Fibroblast of the aortic adventitia (primary cell): ENCODE measurements at regions not wholly inside any gene's neighbourhood (a gene's known extent, or its start where the extent isn't known, plus 50 kb on each side); places are given as distances from the start of the nearest gene placed in this dataset.

Source experiments
- DNase-seq: peaks from one replicate; pipeline ENCODE4 v3.0.0-alpha.2; 2010; ENCODE audit warnings: low read depth
- H3K4me3 ChIP-seq: 2 replicates; pipeline ENCODE4 v1.5.1; 2011; ENCODE audit warnings: low read depth, mild to moderate bottlenecking, control low read depth, low read length, moderate library complexity
- TF ChIP-seq, protein P1 (sequence below): IDR thresholded peaks from 2 replicates; pipeline ENCODE4 v1.5.1; 2011; ENCODE audit warnings: mild to moderate bottlenecking, low read length, control low read depth, inconsistent platforms; ENCODE audit not compliant: insufficient read depth

DNA sequence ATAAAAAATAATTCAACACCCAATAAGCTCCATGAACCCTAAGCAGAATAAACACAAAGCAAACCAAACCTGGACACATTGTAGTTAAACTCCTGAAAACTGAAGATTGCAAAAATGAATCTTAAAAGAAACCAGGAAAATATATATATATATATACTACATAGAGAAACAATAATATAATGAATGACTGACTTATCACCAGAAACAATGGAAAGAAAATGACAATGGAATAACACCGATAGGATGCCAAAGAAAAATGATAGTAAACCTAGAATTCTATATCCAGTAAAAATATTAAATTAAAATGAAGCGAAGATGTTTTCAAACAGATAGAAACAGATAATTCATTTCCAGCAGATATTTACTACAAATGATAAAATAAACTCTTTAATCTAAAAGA lies 346.9 kb downstream of the IRS1 start:
- no peak overlapping the region for H3K4me3 ChIP-seq
- TF ChIP-seq, protein P1, sequence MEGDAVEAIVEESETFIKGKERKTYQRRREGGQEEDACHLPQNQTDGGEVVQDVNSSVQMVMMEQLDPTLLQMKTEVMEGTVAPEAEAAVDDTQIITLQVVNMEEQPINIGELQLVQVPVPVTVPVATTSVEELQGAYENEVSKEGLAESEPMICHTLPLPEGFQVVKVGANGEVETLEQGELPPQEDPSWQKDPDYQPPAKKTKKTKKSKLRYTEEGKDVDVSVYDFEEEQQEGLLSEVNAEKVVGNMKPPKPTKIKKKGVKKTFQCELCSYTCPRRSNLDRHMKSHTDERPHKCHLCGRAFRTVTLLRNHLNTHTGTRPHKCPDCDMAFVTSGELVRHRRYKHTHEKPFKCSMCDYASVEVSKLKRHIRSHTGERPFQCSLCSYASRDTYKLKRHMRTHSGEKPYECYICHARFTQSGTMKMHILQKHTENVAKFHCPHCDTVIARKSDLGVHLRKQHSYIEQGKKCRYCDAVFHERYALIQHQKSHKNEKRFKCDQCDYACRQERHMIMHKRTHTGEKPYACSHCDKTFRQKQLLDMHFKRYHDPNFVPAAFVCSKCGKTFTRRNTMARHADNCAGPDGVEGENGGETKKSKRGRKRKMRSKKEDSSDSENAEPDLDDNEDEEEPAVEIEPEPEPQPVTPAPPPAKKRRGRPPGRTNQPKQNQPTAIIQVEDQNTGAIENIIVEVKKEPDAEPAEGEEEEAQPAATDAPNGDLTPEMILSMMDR: no peak
- no peak for DNase-seq

DNA sequence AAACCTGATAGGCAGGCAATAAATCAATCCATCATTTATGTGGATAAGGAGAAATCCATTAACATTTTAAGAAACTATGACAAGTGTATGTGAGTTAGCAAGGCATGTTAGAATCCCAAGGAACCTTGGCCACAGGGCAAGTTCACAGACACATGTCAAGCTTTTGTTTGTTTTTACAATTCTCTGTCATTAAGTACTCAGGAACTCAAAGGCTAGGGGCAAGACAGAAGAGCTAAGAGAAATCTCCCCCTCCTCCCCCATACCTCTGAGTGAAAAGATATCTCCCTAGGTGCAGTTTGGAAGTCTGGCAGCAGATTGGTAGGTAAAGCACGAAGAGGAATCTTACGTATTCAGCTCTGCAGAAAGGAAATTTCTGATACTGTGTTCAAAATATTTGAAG lies 348.1 kb downstream of the IRS1 start:
- no peak for DNase-seq
- H3K4me3 ChIP-seq: no peak overlapping the region
- TF ChIP-seq, protein P1: no peak

DNA sequence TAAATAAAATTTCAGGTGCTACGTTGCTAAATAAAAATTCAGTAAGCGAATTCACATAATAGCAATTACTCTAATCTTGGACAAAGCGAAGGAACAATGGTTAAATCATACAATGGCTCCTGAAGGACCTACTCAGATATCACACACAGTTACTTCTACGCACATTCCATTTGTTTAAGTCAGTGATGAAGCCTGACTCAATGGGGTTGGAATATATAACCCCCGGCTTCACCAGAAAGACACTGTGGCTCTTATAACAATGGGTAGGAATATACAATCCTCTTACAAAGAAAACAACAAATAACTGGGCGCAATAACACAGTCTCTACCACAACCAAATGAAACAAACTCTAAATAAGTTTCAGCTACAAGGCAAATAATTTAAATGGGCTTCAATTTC lies 349.5 kb downstream of the IRS1 start:
- no peak overlapping the region for H3K4me3 ChIP-seq
- TF ChIP-seq, protein P1: no peak
- DNase-seq: peak; percentile 59

DNA sequence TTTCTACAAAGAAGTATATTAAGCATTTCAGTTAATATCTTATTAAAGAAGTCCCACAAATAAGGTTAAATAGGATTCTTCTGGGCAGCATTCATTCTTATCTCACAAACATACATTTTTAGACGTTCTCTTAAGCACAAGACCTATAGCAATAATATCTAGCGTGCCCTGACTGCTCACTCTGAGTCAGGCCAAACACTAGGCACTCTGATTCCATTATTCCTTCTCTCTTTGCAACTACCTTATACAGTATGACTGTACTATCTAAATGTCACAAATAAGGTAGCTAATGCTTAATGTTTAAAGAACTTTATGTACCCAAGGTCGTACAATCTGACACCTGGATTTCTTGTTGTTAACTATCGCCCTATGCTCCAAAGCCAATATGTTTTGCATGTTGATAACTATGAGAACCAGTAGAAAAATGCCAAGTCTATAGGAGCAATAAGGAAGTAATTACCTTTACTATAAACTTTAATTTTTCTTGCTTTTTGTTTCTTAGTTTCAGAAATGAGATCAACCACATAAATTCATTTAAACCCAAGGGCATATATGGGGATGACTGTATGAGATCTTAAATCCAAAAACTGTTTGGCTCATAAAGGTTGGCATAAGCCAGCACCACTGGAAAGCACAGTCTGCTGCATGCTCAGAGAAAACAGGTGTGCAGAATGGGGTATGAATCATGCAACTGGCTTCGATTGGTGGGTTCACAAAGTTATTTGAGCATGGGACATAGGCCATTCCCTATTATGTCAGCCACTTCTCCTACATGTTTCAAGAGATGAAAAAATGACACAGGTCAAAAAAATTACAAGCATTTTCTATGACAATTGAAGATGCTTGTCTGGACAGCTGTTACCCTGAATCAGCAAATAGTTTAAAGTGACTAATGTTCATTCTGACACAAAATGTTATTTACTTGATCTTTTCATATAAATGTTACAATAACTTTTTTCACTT lies 352.0 kb downstream of the IRS1 start:
- TF ChIP-seq, protein P1: no peak
- DNase-seq: peak; percentile 43
- H3K4me3 ChIP-seq: no peak overlapping the region

DNA sequence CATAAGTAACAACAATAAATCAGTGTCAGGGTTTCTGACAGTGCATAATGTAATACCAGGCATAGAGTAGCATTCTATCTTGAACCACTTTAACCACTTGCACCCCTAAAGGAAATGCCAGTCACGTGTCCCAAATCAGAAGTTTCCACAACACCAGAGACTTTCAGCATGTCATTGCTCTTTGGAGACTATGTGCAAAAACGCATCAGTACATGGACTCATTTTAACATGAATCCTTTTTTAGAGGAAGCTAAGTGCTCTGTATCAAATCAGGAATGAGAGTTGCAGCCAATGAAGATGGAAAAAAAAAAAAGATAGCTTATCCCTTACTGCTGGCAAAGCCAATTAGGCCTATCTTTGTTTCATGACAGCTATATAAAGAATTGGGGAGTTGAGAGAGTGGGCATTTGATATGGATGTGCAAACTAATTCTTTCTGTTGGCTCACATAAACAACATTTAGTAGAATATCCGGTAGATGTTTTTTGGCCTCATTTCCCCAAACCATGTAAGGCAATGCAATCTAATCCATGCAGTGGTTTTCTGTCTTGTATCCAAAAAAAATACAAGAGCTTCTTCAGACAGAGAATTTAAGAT lies 353.1 kb downstream of the IRS1 start:
- TF ChIP-seq, protein P1: no peak
- H3K4me3 ChIP-seq: no peak overlapping the region
- DNase-seq: peak; percentile 82

DNA sequence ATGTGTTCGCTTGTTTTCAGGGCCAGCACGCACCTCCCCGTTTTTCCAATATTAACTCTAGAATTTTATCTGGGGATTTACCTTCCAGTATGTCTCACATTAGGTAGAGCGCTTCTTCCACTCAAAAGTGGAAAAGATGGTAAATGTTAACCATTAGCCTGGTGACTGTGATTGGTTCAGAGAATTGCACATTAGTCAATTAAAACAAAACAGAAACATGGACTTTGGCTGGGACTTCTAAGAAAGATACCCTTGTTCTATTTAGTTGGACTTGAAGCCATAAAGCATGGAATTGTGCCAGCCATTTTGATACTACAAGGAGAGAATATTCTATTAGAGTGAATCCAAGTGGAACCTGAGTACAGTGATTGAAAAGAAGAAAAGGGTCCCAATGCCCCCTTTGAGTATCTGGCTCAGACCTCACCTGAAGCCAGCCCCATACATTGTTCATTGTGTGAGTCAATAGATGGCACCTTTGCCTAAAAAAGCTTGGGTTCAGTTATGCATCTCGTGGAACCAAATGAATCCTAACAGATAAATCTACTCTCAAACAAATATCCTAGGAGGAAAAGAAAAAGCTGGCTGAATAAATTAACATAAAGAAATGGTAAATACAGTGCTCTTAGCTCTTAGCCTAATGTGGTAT lies 354.3 kb downstream of the IRS1 start:
- no peak for DNase-seq
- no peak overlapping the region for H3K4me3 ChIP-seq
- TF ChIP-seq, protein P1: no peak
